WTC11 (cell line): ENCODE measurements at regions not wholly inside any gene's neighbourhood (a gene's known extent, or its start where the extent isn't known, plus 50 kb on each side); places are given as distances from the start of the nearest gene placed in this dataset.

Experiments
- ATF1 ChIP-seq: sonication (generic); formaldehyde crosslinking; IDR thresholded peaks from 2 replicates; pipeline ENCODE4 v1.8.1; 2023; ENCODE audit warnings: mild to moderate bottlenecking, moderate library complexity, missing genetic modification reagents
- ESRRA ChIP-seq: sonication (generic); formaldehyde crosslinking; IDR thresholded peaks from 2 replicates; pipeline ENCODE4 v1.8.1; 2022; ENCODE audit warnings: mild to moderate bottlenecking, missing genetic modification reagents, borderline replicate concordance
- FOXP4 ChIP-seq: sonication (generic); formaldehyde crosslinking; IDR thresholded peaks from 2 replicates; pipeline ENCODE4 v1.8.0; 2022; ENCODE audit warnings: mild to moderate bottlenecking, missing genetic modification reagents
- JUN ChIP-seq: sonication (generic); formaldehyde crosslinking; IDR thresholded peaks from 2 replicates; pipeline ENCODE4 v1.8.0; 2023; ENCODE audit warnings: mild to moderate bottlenecking, missing genetic modification reagents
- NFYB ChIP-seq: sonication (generic); formaldehyde crosslinking; conservative IDR thresholded peaks from 2 replicates; pipeline ENCODE4 v1.8.0; 2022; ENCODE audit warnings: low read depth, missing genetic modification reagents
- NR1H2 ChIP-seq: sonication (generic); formaldehyde crosslinking; IDR thresholded peaks from 2 replicates; pipeline ENCODE4 v1.9.0; 2021; ENCODE audit warnings: mild to moderate bottlenecking, moderate library complexity, missing genetic modification reagents
- SMAD3 ChIP-seq: sonication (generic); formaldehyde crosslinking; IDR thresholded peaks from 2 replicates; pipeline ENCODE4 v1.8.0; 2022; ENCODE audit warnings: missing genetic modification reagents, mild to moderate bottlenecking, borderline replicate concordance
- TEAD1 ChIP-seq: sonication (generic); formaldehyde crosslinking; IDR thresholded peaks from 2 replicates; pipeline ENCODE4 v1.8.0; 2022; ENCODE audit warnings: mild to moderate bottlenecking, missing genetic modification reagents
- ZBTB21 ChIP-seq: sonication (generic); formaldehyde crosslinking; IDR thresholded peaks from 2 replicates; pipeline ENCODE4 v1.8.1; 2023; ENCODE audit warnings: mild to moderate bottlenecking, missing genetic modification reagents, borderline replicate concordance
- ZNF416 ChIP-seq: fragments of 250-450 bp; sonication (Bioruptor Pico); IDR thresholded peaks from 2 replicates; pipeline ENCODE4 v1.9.0; 2021; ENCODE audit warnings: mild to moderate bottlenecking, inconsistent platforms
- TF ChIP-seq, protein P1 (sequence below): fragments of 200-600 bp; IDR thresholded peaks from 2 replicates; pipeline ENCODE4 v1.8.0; 2022; ENCODE audit warnings: antibody characterized with exemption

DNA sequence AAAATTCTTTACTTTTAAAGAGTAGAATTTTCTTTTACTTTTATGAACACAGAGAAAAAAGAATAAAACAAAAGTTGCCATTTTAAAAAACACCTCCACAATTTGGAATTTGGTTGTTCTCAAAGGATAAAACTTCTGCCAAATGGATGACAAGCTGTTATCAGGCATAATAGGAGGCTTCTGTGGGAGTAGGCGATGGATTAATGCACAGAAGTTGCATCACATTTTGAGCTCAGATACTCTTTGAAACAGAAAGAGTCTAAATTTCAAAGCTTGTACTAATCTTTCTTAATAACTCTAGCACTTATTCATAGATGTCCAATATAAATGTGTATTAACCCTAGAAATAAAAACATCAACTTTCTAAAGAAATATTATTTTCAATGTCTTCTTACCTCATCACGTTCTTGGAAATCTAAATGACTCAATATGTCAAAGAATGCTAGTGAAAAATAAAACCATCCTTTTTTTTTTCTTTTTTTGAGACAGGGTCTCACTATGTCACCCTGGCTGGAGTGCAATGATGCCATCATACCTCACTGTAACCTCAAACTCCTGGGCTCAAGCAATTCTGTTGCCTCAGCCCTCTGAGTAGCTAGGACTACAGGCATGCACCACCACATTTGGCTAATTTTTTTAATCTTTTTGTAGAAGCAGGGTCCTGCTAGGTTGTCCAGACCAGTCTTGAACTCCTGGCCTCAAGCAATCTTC lies 112.8 kb upstream of the USP25 start:
- TF ChIP-seq, protein P1, sequence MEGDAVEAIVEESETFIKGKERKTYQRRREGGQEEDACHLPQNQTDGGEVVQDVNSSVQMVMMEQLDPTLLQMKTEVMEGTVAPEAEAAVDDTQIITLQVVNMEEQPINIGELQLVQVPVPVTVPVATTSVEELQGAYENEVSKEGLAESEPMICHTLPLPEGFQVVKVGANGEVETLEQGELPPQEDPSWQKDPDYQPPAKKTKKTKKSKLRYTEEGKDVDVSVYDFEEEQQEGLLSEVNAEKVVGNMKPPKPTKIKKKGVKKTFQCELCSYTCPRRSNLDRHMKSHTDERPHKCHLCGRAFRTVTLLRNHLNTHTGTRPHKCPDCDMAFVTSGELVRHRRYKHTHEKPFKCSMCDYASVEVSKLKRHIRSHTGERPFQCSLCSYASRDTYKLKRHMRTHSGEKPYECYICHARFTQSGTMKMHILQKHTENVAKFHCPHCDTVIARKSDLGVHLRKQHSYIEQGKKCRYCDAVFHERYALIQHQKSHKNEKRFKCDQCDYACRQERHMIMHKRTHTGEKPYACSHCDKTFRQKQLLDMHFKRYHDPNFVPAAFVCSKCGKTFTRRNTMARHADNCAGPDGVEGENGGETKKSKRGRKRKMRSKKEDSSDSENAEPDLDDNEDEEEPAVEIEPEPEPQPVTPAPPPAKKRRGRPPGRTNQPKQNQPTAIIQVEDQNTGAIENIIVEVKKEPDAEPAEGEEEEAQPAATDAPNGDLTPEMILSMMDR: no peak
- TF ChIP-seq NFYB (CRISPR knock-in tag) (no peak), ESRRA (CRISPR knock-in tag) (no peak), NR1H2 (CRISPR knock-in tag) (no peak), ZNF416 (CRISPR knock-in tag) (no peak), ZBTB21 (CRISPR knock-in tag) (no peak), FOXP4 (no peak), ATF1 (CRISPR knock-in tag) (no peak), SMAD3 (CRISPR knock-in tag) (no peak), JUN (CRISPR knock-in tag) (no peak), TEAD1 (CRISPR knock-in tag) (no peak)
